Pulmonary artery endothelial cell (primary cell): ENCODE measurements at regions not wholly inside any gene's neighbourhood (a gene's known extent, or its start where the extent isn't known, plus 50 kb on each side); places are given as distances from the start of the nearest gene placed in this dataset.
"Not testable (repeated sequence)": the region's sequence is repeated elsewhere in the genome, so short reads cannot be mapped to it uniquely, and the experiment has no call there.

Experiments
- DNase-seq: peaks from one replicate; pipeline ENCODE4 v3.0.0-alpha.2; 2011; ENCODE audit warnings: low read depth, low spot score

DNA sequence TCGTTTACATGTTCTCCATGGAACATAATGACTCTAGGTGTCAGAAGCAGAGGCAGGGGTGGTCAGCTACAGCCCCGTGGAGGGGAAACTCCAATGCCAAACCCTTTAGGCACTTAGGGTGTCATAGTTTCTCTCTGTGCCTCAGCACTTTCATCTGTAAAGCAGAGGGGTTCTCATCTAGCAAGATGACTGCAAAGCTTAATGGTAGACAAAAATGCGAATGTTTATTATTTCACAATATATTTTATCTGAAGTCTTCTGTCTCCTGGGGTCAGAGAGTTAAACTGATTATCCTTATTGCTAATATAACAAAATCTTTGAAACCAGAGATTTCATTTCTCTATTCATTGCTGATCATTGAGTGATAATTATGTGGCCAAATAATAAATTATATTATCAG lies 522.5 kb downstream of the TSN start:
- no peak for DNase-seq

DNA sequence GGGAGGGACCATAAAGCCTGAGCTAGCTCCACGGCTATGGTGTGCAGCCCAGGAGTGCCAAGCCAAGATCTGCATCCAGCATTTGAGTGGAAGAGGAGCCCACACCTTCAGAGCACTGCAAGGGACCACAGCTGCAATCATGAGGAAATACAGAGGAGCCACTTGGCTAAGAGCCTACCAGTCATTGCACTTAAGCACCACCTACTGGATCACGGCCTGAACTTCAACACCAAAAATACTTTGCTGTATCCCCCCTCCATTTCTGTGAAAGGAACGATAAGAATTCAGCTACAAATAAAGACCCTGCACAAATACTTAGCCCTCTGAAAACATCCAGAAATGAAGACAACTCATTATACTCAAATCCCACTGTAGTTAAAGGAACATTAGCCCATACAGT lies 545.3 kb downstream of the TSN start:
- DNase-seq, result no peak

GRCh38 chr2:122307763-122308162 lies 552.3 kb downstream of the TSN start:
- no peak for DNase-seq

- DNase-seq, result no peak
Measured at GRCh38 chr2:122315306-122315705, 559.9 kb downstream of the TSN start.

DNA sequence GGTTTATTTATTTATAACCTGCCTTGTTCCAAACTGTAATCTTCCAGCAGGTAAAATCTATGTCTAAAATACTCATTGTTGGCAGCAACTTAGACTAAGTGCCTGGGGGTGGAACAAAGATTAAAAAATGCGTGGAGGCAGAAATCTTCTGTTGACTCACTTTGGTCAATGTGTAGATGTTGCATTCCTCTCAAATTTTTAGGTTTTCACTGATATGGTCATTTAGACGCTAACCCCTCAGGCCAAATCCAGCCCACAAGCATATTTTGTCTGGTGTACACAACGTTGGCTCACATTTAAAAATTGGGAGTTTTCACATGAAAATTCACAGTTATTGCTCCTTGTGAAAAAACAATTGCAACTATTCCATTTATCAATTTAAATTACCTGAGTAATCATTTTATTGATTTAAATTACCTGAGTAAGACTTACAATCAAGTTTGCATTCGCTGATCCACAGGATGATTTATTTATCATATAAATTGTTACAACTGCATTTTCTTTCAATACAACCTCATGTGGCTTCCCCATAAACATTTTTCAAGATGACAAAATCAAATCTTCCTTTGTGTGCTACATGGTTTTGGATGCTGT lies 564.2 kb downstream of the TSN start:
- no peak for DNase-seq

GRCh38 chr2:122322815-122323214 lies 567.4 kb downstream of the TSN start:
- no peak for DNase-seq

DNA sequence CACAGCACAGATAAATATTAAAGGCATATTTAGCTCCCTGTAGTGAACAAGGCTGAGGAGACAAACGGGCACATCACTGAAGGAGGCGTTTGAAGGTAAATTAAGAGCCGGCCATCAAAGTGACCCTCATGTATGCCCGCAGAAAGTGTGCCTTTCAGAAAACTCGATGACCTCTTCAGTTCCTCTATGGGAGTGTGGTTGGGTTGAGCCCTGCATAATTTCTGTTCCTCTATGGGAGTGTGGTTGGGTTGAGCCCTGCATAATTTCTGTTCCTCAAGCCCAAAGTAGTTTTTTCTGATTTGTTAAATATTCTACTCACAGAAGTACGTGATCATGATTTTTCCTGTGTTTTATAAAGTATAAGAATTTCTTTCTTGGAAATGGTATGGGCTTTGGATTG lies 568.5 kb downstream of the TSN start:
- DNase-seq, result no peak

DNA sequence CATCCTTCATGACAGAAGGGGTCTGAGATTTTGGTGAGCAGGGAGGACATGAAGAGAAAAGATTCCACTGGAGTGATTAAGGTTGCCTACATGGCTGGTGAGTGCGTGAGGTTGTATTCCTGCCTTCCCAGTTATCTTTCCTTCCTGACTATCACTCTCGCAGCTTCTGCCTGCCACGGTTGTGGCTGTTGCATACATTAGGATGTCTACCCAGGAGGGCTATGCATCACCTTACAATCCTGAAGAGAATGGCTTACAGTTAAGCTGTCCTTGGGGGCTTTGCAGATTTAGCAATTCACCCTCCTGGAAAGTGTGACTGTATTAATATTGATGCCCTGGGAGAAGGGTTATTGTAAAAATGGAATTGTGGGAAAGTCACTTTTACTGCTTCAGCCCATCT lies 571.0 kb downstream of the TSN start:
- no peak for DNase-seq

GRCh38 chr2:122328816-122329215 lies 573.4 kb downstream of the TSN start:
- DNase-seq, result no peak

DNA sequence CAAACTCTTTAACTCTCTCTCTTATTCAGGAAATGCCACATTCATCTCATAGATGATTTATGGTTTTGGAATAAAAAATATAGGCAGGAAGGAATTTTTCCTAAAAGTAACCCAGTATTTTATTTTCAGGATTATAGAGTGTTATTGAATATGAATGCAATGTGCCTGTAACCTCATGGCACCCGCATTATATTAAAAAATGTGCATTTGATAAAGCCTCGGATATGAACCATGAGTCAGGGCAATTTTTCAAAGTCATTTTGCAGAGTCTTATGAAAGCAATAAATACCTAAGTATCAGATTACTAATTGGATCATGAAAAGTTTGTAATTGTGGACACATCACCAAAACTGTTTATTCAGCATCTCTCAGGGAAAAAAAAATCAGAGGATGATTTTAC lies 573.8 kb downstream of the TSN start:
- DNase-seq, result no peak

DNA sequence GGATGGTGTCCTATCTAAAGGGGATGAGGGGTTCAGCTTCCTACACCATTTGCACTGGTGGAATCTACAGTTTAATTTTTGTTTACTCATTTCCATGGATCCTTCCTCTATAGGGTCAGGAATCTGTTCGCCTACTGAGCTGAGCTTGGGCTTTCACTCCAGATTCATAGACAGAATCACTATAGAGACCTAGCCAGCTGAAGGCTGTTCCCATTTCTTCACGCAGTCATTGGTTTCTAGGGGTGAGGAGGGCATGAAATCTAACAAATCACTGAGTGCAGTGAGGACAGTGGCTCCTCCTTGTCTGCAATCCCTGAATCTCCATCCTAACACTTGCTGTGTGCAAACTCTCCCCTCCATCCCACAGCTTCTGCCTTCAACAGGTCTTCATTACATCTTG lies 578.5 kb downstream of the TSN start:
- no peak for DNase-seq

DNA sequence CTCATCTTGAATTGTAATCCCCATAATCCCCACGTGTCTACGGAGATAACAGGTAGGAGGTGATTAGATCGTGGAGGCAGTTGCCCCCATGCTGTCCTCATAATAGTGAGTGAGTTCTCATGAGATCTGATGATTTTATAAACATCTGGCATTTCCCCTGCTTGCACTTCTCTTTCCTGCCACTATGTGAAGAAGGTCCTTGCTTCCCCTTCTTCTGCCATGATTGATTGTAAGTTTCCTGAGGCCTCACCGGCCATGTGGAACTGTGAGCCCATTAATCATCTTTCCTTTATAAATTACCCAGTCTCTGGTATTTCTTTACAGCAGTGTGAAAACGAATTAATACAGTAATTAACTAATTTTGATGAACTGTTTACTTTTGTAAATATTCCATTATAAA lies 582.5 kb downstream of the TSN start:
- no peak for DNase-seq

- DNase-seq, result no peak
Measured at GRCh38 chr2:122340246-122340645, 584.8 kb downstream of the TSN start.

- no peak for DNase-seq
Measured at GRCh38 chr2:122341007-122341406, 585.6 kb downstream of the TSN start.

DNA sequence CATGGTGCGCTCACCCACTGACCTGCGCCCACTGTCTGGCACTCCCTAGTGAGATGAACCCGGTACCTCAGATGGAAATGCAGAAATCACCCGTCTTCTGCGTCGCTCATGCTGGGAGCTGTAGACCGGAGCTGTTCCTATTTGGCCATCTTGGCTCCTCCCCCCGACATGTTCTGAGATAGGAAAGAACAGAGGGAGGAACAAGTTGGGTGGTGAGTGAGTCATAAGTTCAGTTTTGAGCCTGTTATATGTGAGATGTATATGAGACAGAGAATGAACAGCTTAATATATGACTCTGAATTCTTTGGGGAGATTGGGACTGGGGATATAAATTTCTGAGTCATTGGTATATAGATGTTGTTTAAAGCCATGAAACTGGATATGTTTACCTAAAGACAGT lies 596.7 kb downstream of the TSN start:
- DNase-seq, result not testable (repeated sequence)

- DNase-seq, result no peak
Measured at GRCh38 chr2:122357998-122358397, 602.5 kb downstream of the TSN start.

- DNase-seq, result no peak
Measured at GRCh38 chr2:122358729-122359128, 603.3 kb downstream of the TSN start.

DNA sequence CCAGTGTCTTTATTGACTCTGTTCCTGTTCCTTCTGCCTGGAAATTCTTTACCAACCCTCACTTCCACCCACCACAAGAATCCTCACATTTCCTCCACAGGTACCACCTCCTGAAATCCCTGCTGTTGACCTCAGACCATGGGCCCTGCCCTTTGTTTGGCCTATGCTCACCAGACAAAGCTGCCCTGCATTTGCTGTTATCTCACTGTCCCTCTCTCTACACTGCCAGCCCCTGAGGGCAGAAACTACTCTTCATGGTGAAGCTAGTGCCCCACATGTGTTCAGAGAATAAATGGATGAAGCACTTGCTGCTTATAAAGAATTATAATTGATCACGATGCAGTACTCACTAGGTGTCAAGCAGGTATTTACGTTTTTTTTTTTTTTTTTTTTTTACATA lies 608.4 kb downstream of the TSN start:
- DNase-seq, result no peak

DNA sequence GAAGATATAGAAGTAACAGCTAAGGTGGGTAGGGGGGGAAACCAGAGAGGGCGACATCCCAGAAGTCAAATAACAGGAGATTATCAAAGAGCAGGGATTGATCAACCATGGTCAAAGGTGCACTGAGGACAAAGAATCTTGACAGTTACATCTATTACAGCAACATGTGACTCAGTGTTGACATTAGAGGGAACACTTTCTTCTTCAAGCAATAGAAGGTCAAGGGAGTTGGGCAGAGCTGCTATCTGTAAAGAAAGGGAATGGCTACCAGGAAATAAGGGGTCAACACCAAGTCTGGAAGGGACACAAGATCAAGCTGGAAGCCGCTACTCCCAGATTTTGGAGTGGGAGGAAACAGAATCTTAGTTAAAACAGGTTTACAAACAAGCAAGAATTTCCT lies 611.0 kb downstream of the TSN start:
- no peak for DNase-seq

DNA sequence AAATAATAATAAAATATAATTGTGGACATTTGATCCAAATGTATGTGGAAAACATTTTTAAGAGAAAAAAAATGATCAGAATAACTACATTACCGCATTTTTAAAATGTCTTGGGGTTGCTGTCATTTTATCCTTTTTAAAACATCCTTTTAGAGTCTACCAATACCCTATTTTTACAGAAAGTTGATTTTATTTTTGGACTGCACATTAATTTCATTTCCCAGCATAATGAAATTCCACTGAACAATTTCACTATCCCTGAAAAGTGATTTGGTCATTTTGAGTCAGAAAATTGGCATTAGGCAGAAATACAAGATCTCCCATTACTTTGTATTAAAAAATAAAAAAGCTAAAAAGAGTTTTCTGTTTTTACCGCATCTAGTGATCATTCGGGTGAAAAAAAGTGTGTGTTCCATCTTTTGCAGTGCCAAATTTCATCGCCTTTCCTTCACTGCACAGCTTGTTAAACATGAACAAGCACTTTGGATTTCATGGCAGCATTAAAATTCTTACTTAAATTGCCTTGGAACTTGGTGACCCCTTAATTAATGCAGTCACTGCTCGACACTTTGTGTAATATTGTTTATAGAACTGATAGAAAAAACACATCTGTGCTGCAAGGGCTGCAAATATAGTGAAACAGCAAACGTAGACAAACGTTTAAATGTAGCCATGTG lies 611.7 kb downstream of the TSN start:
- DNase-seq, result no peak

GRCh38 chr2:122367646-122368010 lies 612.2 kb downstream of the TSN start:
- no peak for DNase-seq

GRCh38 chr2:122368576-122369243 lies 613.3 kb downstream of the TSN start:
- DNase-seq, result no peak

- no peak for DNase-seq
Measured at GRCh38 chr2:122378521-122378920, 623.1 kb downstream of the TSN start.
